Lung microvascular endothelial cell (primary cell): ENCODE measurements at regions not wholly inside any gene's neighbourhood (a gene's known extent, or its start where the extent isn't known, plus 50 kb on each side); places are given as distances from the start of the nearest gene placed in this dataset.
"Not testable (repeated sequence)": the region's sequence is repeated elsewhere in the genome, so short reads cannot be mapped to it uniquely, and the experiment has no call there.

ENCODE experiments used
- DNase-seq, 2 donors: peaks; one replicate each; pipeline versions ENCODE4 v3.0.0 to v3.0.0-alpha.2; 2010; ENCODE audit warnings: low read depth in 2 of 2

DNA sequence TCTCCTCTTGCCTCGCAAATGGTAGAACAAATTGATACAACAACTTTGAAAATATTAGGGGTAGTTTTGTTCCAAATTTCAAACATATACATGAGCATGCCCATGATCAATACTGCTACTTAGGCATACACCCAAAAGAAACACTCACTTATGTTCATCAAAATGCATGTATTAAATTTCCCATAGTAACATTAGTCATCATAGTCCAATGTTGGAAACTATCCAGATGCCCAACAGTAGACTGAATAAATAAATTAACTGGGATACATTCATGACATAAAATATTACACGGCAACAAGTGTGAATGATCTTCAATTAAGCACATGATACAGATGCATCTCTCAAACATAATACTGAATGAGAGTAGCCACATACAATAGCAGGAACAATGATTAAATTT, 391.6 kb downstream of the CDH11 start:
- DNase-seq, result no peak

DNA sequence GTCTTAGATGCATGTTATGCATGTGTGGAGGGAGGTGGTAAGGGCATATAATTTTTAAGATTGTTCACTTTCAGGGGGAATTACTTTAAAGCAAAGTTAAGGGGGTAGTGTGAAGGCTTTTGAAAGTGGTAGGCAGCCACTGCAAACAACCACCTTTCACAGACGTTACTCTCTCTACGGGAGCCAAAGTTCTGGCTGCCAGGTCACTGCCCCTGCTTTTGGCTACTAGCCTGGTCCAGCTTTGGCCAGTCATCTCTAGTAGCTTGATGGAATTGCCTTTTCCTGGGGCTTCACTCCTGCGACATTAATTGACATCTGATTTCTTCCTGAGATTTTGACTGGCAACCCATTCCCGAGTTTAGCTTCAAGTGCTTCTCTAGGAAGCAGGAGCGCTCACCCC, 397.5 kb downstream of the CDH11 start:
- no peak for DNase-seq

DNA sequence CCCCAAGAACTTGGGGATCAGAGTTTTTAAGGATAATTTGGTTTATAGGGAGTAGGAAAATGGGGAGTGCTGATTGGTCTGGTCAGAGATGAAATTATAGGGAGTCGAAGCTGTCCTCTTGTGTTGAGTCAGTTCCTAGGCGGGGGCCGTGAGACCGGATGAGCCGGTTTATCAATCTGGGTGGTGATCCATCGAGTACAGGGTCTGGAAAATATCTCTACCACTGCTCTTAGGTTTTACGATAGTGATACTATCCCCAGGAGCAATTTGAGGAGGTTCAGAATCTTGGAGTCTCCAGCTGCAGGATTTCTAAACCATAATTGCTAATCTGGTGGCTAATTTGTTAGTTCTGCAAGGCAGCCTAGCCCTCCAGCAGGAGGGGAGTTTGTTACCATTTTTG, 403.4 kb downstream of the CDH11 start:
- DNase-seq, result no peak

DNA sequence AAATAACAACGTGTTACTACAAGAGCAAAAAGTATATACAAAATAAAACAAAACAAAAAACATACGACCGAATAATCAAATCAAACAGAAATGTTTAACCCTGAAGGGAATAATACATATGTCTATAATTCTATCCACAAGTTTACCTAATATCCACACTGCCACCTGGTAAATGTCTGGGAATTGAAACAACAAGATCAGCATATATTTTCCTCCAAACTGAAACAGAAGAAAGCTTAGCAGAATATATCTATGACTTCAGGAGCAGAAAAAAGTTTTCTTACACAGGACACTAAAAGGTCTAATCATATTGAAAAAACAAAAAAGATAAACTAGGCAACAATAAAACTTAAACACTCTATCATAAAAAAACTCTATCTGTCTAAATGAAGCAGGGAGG, 404.0 kb downstream of the CDH11 start:
- DNase-seq, result no peak

DNA sequence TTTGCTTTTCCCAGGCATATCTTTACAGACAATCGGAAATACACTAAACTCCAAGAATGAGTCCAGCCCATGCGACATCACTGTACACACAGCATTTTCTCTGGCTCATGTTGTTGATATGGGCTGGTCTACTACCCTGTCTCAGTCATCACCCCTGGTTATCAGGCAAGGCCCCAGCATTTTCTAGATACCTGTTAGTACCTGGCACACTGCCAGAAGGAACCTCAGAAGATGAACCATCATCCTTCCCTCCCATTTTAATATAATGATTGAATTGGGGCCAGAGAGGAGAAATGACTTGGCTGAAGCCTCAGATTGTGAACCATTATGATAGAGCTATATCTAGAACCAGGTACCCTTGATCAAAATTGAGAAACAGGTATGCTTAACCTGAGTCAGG, 406.2 kb downstream of the CDH11 start:
- DNase-seq, result no peak

DNA sequence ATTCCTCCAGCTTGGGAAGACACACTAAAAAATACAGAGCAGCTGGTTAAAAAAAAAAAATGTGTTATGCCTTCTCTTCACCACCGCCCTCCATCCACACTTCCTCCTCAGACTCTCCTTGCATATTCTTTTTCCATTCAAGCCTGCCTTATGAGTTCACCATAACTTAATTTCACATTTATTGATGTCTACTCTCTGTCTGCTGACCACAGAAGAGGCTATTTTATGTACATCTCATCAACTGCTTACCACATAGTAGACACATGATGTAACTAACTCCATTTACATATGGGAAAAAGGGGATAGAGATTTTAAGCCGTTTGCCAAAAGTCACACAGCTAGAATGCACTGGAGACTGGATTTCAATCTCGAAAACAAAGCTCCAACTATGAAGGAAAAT, 409.8 kb downstream of the CDH11 start:
- no peak for DNase-seq

DNA sequence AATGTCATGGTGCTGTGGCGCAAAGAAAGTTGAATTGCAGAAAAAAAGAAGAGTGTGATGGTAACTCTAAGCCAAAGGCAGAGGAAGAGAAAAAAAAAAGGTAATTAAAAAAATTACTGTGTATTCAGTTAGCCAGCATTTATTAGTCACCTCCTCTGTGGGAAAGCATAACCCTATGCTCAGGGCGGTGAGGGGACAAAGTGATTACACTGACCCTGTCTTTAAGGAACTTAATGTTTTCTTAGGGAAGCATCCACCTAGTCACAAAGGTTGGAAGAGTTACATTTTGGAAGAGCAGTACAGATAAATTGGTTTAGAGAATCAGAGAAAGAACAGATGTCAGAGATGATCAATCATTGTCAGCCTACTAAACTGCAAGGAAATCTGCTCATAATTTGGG, 410.3 kb downstream of the CDH11 start:
- DNase-seq, result no peak

DNA sequence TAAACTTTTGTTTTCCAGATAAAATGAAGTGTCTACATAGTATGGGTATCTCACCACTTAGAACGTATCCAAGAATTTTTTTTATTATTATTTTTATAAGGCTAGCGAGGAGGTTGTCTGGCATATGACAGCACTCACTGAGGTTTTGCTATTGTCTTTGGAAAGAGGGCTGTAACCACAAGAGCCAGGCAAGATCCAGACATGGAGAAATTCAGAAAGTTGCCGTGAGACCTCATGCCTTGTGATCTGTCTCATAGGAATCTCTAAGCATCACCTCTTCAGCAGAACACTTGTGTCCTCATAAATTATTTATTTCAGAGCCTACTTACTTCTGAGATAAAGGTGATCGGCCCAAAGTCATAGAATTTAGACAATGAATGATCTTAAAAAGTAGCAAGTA, 410.8 kb downstream of the CDH11 start:
- no peak for DNase-seq

DNA sequence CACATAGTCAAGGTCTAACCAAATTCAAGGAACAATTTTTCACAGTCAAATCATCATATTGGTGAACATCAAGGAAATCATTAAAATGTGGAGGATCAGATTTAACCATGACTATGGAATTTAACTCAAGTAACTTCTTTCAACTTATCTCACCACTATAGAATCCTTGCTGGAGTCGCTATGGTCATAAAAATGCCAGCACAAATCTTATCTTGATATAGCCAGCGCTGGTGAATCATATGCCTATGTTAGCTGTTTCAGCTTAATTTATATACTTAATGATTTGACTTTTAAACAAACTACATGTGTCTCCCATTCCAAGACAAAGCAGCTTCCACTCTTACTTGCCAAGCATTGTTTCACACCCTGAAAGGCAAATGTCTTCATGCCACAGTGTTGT, 416.4 kb downstream of the CDH11 start:
- no peak for DNase-seq

DNA sequence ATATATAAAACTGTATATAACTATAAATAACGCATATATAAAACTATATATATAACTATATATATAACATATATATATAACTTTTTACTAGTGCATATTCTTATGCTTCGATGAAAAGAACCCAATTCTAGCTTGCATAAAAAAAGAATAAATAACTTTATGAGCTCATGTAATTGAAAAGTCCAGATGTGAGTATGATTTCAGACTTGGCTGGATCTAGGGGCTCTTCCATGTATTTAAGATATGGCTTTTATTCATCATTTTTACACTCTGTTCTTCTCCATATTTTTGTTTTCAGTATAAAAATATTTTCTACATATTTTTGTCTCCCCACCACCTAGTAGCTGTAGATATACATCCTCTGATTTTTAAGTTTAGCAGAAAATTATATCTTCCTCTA, 417.5 kb downstream of the CDH11 start:
- DNase-seq, result no peak

DNA sequence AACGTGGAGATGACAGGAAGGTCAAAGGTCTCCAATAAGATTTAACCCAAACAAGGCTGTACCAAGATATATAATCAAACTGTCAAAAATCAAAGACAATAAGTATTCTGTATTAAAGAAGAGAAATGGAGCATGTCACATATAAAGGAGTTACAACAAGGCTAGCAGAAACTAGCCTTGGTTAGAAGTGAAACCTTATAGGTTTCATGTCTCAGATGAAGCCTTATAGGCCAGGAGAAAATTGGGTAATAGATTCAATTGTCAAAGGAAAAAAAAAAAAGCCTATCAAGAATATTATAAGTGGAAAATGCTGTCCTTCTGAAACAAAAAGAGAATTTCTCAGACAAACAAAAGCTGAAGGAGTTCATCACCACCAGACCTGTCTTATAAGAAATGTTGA, 419.4 kb downstream of the CDH11 start:
- no peak for DNase-seq

DNA sequence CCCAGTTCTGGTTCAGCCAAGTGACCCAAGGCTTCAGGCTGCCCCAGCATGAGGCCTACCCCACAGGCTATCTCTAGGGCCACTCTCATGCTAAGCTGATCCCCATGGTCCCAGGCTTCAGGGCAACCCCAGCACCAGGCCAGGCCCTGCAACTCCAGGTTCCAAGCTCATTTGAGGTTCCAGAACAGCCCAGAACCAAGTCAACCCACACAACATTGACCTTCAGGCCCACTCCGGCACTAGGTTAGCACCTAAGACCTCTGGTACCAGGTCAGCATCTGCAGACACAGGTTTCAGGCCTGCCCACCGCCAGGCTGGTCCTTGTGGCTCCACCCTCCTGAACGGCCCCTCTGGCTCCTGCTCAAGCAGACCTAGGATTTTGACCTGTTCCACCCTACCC, 421.2 kb downstream of the CDH11 start:
- no peak for DNase-seq

DNA sequence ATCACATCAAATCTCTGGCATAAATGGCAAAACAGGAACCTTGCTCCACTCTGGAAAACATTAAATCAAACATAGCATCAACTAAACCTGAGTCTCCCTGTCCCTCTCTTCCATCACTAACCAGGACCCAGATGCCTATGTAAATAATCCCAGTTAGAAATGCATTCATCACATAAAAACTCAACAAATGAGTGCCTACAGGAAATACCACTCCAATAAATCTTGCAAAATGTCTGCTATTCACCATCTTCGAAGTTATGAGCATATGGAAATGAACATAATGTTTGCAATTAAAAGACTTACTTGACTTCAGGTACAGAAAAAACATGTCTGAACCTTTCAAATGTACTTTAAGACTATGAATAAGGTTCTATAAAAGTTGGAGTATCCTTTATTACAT, 425.0 kb downstream of the CDH11 start:
- no peak for DNase-seq

DNA sequence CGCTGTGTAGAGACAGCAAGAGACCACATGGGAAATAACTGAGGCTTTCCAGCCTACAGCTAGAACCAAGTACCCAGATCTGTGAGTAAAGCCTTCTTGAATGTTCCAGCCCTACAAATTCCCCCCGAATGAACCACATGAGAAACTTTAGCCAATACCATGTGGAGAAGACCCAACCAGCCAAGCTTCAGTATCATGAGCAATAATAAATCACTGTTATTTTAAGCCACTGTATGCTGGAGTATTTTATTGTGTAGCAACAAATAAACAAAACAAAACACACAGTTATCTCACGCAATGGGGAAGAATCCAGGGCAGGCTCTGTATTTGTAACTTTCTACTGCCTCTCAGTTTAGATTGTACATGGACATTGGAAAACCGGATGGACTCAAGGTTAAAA, 426.2 kb downstream of the CDH11 start:
- no peak for DNase-seq

DNA sequence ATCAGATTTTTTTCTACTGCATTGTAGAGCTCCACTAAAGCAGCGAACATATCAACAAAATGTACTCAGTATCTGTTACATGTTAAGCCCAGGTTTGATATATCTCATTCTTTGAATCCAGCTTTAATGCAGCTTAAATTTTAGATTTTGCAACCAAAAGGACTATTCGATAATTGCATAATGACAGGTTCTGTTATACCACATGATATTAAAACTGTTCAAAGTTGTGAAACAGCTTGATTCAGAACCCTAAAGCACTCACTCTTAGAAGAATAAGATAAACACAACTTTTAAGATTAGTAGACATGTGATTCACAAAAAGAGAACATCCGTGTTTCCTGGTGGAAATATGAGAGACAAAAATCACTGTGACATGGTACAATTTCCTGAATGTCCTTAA, 427.9 kb downstream of the CDH11 start:
- no peak for DNase-seq

DNA sequence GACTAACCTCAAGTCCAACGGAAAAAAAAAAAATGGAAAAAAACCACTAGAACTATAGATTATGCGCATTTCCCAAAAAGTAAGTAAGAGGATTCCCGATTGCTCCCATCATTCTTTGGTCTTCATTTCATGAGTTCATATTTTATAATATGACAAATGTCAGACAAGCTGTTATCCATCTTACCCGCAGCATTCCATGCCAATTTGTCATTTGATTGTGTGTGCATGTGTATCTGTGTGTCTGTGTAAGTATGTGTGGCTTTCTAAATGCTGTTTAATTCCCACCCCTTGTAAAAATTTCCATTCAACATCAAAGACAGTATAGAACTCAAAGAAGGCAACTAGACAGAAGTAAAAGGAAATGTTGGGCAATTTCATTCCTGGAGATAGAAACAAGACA, 434.1 kb downstream of the CDH11 start:
- DNase-seq, result no peak

DNA sequence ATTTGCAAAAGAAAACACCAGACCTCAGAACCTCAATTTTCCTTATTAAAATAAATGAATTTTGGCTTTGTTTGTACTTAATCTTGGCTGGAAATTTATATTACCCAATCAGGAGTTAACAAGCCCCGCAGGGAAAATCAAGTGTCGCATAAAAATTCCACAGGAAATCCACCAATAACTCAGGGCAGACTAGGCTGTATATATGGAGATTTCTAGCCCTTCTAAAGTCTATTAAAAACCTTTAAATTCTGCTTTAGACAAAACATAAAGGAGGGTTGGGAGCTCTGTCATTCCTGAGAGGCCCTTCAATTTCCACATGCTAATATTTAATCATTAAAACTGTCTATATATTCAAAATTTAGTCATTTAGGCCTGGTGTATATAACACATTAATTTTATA, 434.7 kb downstream of the CDH11 start:
- no peak for DNase-seq

DNA sequence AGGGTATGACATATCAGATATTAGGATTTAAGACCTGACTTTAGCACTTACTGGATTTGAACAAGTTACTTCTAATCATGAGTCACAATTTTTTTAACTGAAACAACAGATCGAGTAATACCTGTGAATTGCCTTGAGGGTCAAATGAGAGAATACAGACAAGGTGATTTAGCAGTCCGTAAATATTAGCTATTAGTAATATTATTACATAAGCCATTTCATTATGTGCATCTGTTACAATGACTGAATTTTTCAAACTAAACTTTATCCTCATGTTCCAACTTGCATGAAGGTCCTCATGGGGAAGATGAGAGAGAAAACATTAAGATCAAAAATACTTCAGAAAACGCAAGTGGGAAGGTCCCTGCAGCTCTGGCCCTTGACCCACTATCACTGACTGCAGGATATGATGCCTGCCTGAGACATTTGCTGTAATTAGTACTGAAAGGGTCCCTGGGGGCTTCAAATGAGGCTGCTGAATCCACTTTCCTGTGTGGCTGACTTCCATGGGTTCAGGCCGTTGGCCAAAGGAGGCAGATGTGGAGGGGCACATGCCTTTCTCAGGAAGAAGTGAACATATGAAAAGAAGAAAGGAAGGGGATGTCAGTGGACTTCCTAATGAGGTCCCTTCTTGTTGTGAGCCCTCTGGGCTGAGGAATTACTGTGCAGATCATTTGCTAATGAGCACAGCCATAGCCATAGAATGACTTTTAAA, 441.7 kb downstream of the CDH11 start:
- no peak for DNase-seq

DNA sequence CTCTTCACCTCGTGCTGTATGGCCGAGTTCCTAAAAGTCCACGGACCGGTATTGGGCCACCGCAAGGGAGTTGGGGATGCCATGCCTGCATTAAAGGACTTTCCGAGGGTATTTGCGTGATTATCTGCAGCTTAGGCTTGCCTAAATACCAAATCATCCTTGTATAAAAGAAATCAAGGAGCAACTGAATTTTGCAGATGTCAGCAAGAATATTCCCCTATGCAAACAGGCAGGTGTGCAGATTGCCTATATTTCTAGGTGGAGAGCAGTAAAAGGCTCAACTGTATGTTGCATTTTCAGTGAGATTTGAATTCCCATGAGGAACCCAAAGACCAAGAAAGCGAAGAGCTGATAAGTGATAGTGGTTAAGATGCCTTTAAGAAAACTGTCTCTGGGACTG, 452.3 kb downstream of the CDH11 start:
- no peak for DNase-seq

DNA sequence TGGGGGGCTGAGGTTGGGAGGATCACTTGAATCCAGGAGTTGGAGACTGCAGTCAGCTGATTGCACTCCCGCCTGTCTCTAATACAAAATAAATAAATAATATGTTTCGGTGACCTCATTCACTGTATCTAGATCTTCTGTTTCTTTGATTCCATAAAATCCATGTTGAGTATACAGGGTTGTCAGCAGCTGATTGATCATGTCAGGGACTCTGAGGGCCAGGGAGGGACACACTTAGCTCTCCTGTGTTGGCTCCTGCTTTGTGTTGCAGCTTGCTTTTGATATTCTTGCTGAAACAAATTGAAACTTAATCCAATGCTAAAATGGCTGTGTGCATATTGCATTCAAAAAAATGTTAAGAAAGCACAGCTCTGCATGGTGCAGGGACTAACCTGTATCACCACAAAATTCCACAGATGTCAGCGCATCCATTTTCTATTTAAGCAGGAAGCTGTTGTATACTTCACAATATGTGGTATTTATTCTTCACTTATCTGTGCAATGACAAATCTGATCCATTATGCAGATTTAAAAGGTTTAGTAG, 454.5 kb downstream of the CDH11 start:
- no peak for DNase-seq

DNA sequence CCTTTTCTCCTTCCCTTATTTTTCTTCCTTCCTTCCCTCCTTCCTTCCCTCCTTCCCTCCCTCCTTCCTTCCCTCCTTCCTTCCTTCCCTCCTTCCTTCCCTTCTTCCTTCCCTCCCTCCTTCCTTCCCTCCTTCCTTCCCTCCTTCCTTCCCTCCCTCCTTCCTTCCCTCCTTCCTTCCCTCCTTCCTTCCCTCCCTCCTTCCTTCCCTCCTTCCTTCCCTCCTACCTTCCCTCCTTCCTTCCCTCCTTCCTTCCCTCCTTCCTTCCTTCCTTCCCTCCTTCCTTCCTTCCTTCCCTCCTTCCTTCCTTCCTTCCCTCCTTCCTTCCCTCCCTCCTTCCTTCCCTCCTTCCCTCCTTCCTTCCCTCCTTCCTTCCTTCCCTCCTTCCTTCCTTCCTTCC, 459.6 kb downstream of the CDH11 start:
- DNase-seq, result not testable (repeated sequence)

DNA sequence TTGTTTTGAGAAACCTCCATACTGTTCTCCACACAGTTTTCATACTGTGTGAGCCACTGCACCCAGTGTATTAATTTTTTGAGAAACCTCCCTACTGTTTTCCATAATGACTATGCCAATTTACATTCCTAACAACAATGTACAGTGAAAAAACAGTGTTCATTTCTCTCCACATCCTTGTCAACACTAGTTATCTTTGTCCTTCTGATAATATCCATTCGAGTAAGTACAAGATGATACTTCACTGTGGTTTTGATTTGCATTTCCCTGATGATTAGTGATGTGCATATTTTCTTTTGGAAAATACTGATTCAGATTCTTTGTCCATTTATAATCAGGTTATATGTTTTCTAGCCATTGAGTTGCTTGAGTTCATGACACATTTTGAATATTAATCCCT, 462.0 kb downstream of the CDH11 start:
- DNase-seq, result no peak

DNA sequence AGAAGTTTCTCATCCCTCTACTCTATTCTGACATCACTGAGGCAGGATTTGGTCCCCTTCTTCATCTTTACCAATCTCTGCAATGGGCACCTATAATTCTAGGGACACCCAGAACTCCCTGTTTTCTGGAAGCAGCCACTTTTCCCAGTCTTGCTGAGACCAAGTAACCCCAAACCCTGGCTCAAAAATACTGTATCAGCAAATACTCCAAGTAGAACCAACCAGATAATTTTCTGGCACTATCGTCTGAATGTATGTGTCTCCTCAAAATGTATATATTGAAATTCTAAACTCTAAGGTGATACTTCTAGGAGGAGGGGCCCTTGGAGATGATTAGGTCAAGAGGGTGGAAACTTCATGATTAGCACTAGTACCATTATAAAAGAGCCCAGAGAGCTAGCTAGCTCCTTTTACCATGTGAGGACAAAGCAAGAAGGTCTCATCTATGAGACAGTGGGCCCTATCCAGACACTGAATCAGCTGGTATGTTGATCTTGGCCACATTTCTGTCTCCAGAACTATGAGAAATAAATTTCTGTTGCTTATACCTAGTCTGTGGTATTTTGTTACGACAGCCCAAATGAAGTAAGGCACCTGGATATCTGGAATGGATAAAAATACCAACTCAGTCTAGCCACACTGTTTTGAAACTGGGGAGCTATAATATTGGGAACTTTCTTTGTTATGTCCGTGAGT, 464.4 kb downstream of the CDH11 start:
- DNase-seq, result no peak
